T-helper 2 cell treated with Interferon-gamma antibody and Interleukin-4, amounts not matched to agents 5 μg/mL and 100 μg/mL, for 36 hours (primary cell): ENCODE measurements at regions not wholly inside any gene's neighbourhood (a gene's known extent, or its start where the extent isn't known, plus 50 kb on each side); places are given as distances from the start of the nearest gene placed in this dataset.

Experiments
- DNase-seq: peaks from one replicate; pipeline ENCODE4 v3.0.0; 2021; ENCODE audit warnings: low spot score
- H3K27ac Mint-ChIP-seq: one replicate; pipeline ENCODE4 v1.8.0; 2021; ENCODE audit warnings: mild to moderate bottlenecking, mixed read lengths
- H3K27me3 Mint-ChIP-seq: one replicate; pipeline ENCODE4 v1.8.0; 2021; ENCODE audit warnings: low read depth, mixed read lengths
- H3K36me3 Mint-ChIP-seq: one replicate; pipeline ENCODE4 v1.8.0; 2021; ENCODE audit warnings: low read depth, mixed read lengths
- H3K4me1 Mint-ChIP-seq: one replicate; pipeline ENCODE4 v1.8.0; 2021; ENCODE audit warnings: low read depth, mixed read lengths
- H3K4me3 Mint-ChIP-seq: one replicate; pipeline ENCODE4 v1.8.0; 2022; ENCODE audit warnings: mild to moderate bottlenecking, moderate library complexity, mixed read lengths
- H3K9me3 Mint-ChIP-seq: one replicate; pipeline ENCODE4 v1.8.0; 2021; ENCODE audit warnings: mixed read lengths

GRCh38 chr16:17729820-17730219 lies 259.1 kb upstream of the XYLT1 start:
- Mint-ChIP-seq H3K27me3 (no peaks in the 10 kb centered on the region), H3K9me3 (peaks cover 11% of the 10 kb centered on the region), H3K27ac (no peak overlapping the region), H3K4me1 (no peaks in the 10 kb centered on the region), H3K36me3 (no peaks in the 10 kb centered on the region), H3K4me3 (no peak overlapping the region)
- no peak for DNase-seq

GRCh38 chr16:17728196-17728595 lies 257.4 kb upstream of the XYLT1 start:
- DNase-seq: no peak
- Mint-ChIP-seq H3K4me3 (no peak overlapping the region), H3K4me1 (no peaks in the 10 kb centered on the region), H3K9me3 (peaks cover 6% of the 10 kb centered on the region), H3K27me3 (no peaks in the 10 kb centered on the region), H3K27ac (no peak overlapping the region), H3K36me3 (no peaks in the 10 kb centered on the region)

- H3K27ac Mint-ChIP-seq: no peak overlapping the region
- DNase-seq: no peak
- H3K9me3 Mint-ChIP-seq: no peaks in the 10 kb centered on the region
- no peaks in the 10 kb centered on the region for H3K4me1 Mint-ChIP-seq
- no peaks in the 10 kb centered on the region for H3K36me3 Mint-ChIP-seq
- H3K27me3 Mint-ChIP-seq: no peaks in the 10 kb centered on the region
- H3K4me3 Mint-ChIP-seq: no peak overlapping the region
These were observed 253.6 kb upstream of the XYLT1 start for GRCh38 chr16:17724242-17724898.

GRCh38 chr16:17723531-17724134 lies 252.9 kb upstream of the XYLT1 start:
- Mint-ChIP-seq H3K4me3 (no peak overlapping the region), H3K27ac (no peak overlapping the region), H3K36me3 (no peaks in the 10 kb centered on the region), H3K27me3 (no peaks in the 10 kb centered on the region), H3K4me1 (no peaks in the 10 kb centered on the region), H3K9me3 (no peaks in the 10 kb centered on the region)
- no peak for DNase-seq

GRCh38 chr16:17718495-17718894 lies 247.7 kb upstream of the XYLT1 start:
- Mint-ChIP-seq H3K36me3 (no peaks in the 10 kb centered on the region), H3K4me3 (no peak overlapping the region), H3K27me3 (no peaks in the 10 kb centered on the region), H3K4me1 (no peaks in the 10 kb centered on the region), H3K27ac (no peak overlapping the region), H3K9me3 (no peaks in the 10 kb centered on the region)
- DNase-seq: no peak

- no peak overlapping the region for H3K27ac Mint-ChIP-seq
- no peaks in the 10 kb centered on the region for H3K4me1 Mint-ChIP-seq
- H3K27me3 Mint-ChIP-seq: no peaks in the 10 kb centered on the region
- H3K36me3 Mint-ChIP-seq: no peaks in the 10 kb centered on the region
- no peak overlapping the region for H3K4me3 Mint-ChIP-seq
- H3K9me3 Mint-ChIP-seq: no peaks in the 10 kb centered on the region
- no peak for DNase-seq
These were observed 235.1 kb upstream of the XYLT1 start for GRCh38 chr16:17705847-17706246.

- no peak overlapping the region for H3K4me3 Mint-ChIP-seq
- no peaks in the 10 kb centered on the region for H3K27me3 Mint-ChIP-seq
- H3K27ac Mint-ChIP-seq: no peak overlapping the region
- DNase-seq: no peak
- H3K4me1 Mint-ChIP-seq: no peaks in the 10 kb centered on the region
- no peaks in the 10 kb centered on the region for H3K36me3 Mint-ChIP-seq
- H3K9me3 Mint-ChIP-seq: no peaks in the 10 kb centered on the region
These were observed 225.9 kb upstream of the XYLT1 start for GRCh38 chr16:17696616-17697015.

- Mint-ChIP-seq H3K36me3 (no peaks in the 10 kb centered on the region), H3K4me3 (no peak overlapping the region), H3K4me1 (no peaks in the 10 kb centered on the region), H3K27ac (no peak overlapping the region), H3K27me3 (no peaks in the 10 kb centered on the region), H3K9me3 (no peaks in the 10 kb centered on the region)
- no peak for DNase-seq
These were observed 221.7 kb upstream of the XYLT1 start for GRCh38 chr16:17692484-17692883.

- Mint-ChIP-seq H3K27me3 (no peaks in the 10 kb centered on the region), H3K4me1 (no peaks in the 10 kb centered on the region), H3K4me3 (no peak overlapping the region), H3K9me3 (no peaks in the 10 kb centered on the region), H3K36me3 (no peaks in the 10 kb centered on the region), H3K27ac (no peak overlapping the region)
- DNase-seq: no peak
These were observed 221.1 kb upstream of the XYLT1 start for GRCh38 chr16:17691899-17692176.

- Mint-ChIP-seq H3K4me3 (no peak overlapping the region), H3K4me1 (no peaks in the 10 kb centered on the region), H3K36me3 (no peaks in the 10 kb centered on the region), H3K27me3 (no peaks in the 10 kb centered on the region), H3K27ac (no peak overlapping the region), H3K9me3 (no peaks in the 10 kb centered on the region)
- DNase-seq: no peak
These were observed 220.5 kb upstream of the XYLT1 start for GRCh38 chr16:17691106-17691898.

GRCh38 chr16:17685447-17685846 lies 214.7 kb upstream of the XYLT1 start:
- H3K9me3 Mint-ChIP-seq: peaks cover 3% of the 10 kb centered on the region

GRCh38 chr16:17683281-17683680 lies 212.5 kb upstream of the XYLT1 start:
- Mint-ChIP-seq H3K9me3 (peaks cover 10% of the 10 kb centered on the region), H3K4me1 (no peaks in the 10 kb centered on the region), H3K4me3 (no peak overlapping the region), H3K36me3 (no peaks in the 10 kb centered on the region), H3K27ac (no peak overlapping the region), H3K27me3 (no peaks in the 10 kb centered on the region)
- DNase-seq: no peak

More at GRCh38 chr16:17685447-17685846, 214.7 kb upstream of the XYLT1 start:
- no peak overlapping the region for H3K27ac Mint-ChIP-seq
- H3K4me3 Mint-ChIP-seq: no peak overlapping the region
- no peaks in the 10 kb centered on the region for H3K27me3 Mint-ChIP-seq
- no peak for DNase-seq
- H3K4me1 Mint-ChIP-seq: no peaks in the 10 kb centered on the region
- no peaks in the 10 kb centered on the region for H3K36me3 Mint-ChIP-seq

- H3K27me3 Mint-ChIP-seq: peaks cover 6% of the 10 kb centered on the region
- peaks cover 10% of the 10 kb centered on the region for H3K9me3 Mint-ChIP-seq
- H3K36me3 Mint-ChIP-seq: no peaks in the 10 kb centered on the region
- H3K27ac Mint-ChIP-seq: no peak overlapping the region
- no peaks in the 10 kb centered on the region for H3K4me1 Mint-ChIP-seq
- no peak for DNase-seq
- H3K4me3 Mint-ChIP-seq: no peak overlapping the region
These were observed 205.4 kb upstream of the XYLT1 start for GRCh38 chr16:17676171-17676570.

- Mint-ChIP-seq H3K27me3 (peaks cover 4% of the 10 kb centered on the region), H3K27ac (no peak overlapping the region), H3K36me3 (no peaks in the 10 kb centered on the region), H3K4me1 (no peaks in the 10 kb centered on the region), H3K9me3 (no peaks in the 10 kb centered on the region), H3K4me3 (no peak overlapping the region)
- no peak for DNase-seq
These were observed 197.6 kb upstream of the XYLT1 start for GRCh38 chr16:17668386-17668785.
